ENCODE measurements at regions not wholly inside any gene's neighbourhood (a gene's known extent, or its start where the extent isn't known, plus 50 kb on each side); places are given as distances from the start of the nearest gene placed in this dataset.

GRCh38 chr12:118813778-118814357 lies 167.5 kb upstream of the SRRM4 start:
- Histone ChIP-seq H3K4me1 (ENCODE audit: control insufficient read depth, insufficient read depth, low read length) (no peaks in the 10 kb centered on the region), H3K27me3 (ENCODE audit: control insufficient read depth, insufficient read depth, low read length) (no peaks in the 10 kb centered on the region), H3K27ac (ENCODE audit: low read depth, low read length) (no peak overlapping the region), H3K4me3 (ENCODE audit: low read depth, low read length) (no peak overlapping the region), H3K36me3 (ENCODE audit: control insufficient read depth, insufficient read depth, low read length) (no peaks in the 10 kb centered on the region), H3K9me3 (ENCODE audit: control insufficient read depth, insufficient read depth, low read length) (peaks cover 2% of the 10 kb centered on the region)
- DNase-seq (ENCODE audit: low read depth in 4 of 6, low spot score in 6 of 6) = no peak
- 60% methylated on average over 3 of the region's 6 CpGs for WGBS (ENCODE audit: insufficient coverage)

DNA sequence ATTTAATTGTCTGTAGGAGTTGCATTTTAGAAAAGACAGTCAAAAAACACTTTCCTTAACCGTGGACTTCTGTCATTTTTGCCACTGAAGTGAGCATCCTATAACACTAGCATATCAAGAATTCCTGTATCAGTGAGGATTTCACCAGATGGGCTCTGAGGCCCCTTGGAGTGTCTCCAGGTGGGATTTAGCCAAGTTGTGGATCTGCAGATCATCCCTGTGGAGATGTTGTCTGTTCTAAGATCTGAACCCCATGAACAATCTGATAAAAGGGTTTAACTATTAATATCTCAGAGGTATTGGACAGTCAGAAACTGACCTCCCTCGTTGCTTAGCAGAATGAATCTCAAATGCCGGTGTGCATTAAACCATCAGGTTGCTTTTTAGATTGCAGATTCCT lies 165.0 kb upstream of the SRRM4 start:
- no peak overlapping the region for H3K27ac ChIP-seq (ENCODE audit: low read depth, low read length)
- no peaks in the 10 kb centered on the region for H3K4me1 ChIP-seq (ENCODE audit: control insufficient read depth, insufficient read depth, low read length)
- peaks cover 2% of the 10 kb centered on the region for H3K9me3 ChIP-seq (ENCODE audit: control insufficient read depth, insufficient read depth, low read length)
- no CpG with 5 or more reads among the region's 3 CpGs for WGBS (ENCODE audit: insufficient coverage)
- no peak overlapping the region for H3K4me3 ChIP-seq (ENCODE audit: low read depth, low read length)
- H3K27me3 ChIP-seq (ENCODE audit: control insufficient read depth, insufficient read depth, low read length) = no peaks in the 10 kb centered on the region
- DNase-seq (ENCODE audit: low read depth in 4 of 6, low spot score in 6 of 6) = no peak
- H3K36me3 ChIP-seq (ENCODE audit: control insufficient read depth, insufficient read depth, low read length) = no peaks in the 10 kb centered on the region

DNA sequence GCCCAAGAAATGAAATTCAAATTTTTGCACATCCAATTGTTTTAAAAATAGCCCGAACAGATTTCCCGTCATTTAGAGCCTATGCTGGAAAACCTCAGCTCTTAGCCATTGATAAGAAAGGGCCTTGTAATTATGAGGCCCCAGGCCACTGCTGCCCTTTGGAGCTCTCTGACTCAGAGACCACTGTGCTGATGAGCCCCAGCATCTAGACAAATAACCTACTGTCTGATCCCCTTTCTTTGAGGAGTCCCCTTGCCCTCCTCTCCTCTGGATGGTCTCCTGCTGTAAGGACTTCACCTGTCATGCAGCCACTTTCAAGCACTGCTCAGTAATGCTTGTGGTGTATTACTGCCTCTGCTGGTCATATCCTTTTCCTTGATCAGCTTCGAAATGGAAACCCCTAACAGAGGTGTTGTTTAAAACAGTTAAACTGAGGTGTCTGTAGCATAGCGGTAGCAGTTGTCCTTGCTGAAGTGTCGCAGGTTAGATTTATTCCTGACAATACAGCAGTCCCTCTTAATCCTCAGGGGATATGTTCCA lies 159.9 kb upstream of the SRRM4 start:
- Histone ChIP-seq H3K27me3 (ENCODE audit: control insufficient read depth, insufficient read depth, low read length) (no peaks in the 10 kb centered on the region), H3K36me3 (ENCODE audit: control insufficient read depth, insufficient read depth, low read length) (no peaks in the 10 kb centered on the region), H3K9me3 (ENCODE audit: control insufficient read depth, insufficient read depth, low read length) (no peaks in the 10 kb centered on the region), H3K27ac (ENCODE audit: low read depth, low read length) (no peak overlapping the region), H3K4me3 (ENCODE audit: low read depth, low read length) (no peak overlapping the region), H3K4me1 (ENCODE audit: control insufficient read depth, insufficient read depth, low read length) (no peaks in the 10 kb centered on the region)
- WGBS (ENCODE audit: insufficient coverage) = 85% methylated on average over 4 of the region's 5 CpGs
- DNase-seq (ENCODE audit: low read depth in 4 of 6, low spot score in 6 of 6) = peak in 1 of 6 donors; percentile 67

DNA sequence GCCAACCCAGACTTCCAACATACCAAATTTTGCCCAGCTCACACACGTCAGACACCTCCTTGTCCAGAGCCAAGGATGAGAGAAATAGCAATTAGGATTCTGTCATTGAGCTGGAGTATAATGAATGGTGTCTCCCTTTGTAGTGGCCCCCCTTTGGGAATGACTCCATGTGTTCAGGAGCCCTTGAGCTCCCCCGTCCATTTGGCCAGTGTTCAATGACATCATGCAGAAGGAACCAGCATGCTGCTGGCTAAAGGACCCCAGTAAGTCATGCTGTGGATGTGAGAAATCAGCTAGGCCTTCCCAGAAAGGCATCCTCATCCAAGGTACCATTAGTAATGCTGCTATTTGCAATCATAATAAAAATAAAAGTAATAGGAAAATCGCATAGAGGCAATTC lies 158.8 kb upstream of the SRRM4 start:
- H3K4me1 ChIP-seq (ENCODE audit: control insufficient read depth, insufficient read depth, low read length) = no peaks in the 10 kb centered on the region
- H3K27me3 ChIP-seq (ENCODE audit: control insufficient read depth, insufficient read depth, low read length) = no peaks in the 10 kb centered on the region
- no peak for DNase-seq (ENCODE audit: low read depth in 4 of 6, low spot score in 6 of 6)
- no peaks in the 10 kb centered on the region for H3K36me3 ChIP-seq (ENCODE audit: control insufficient read depth, insufficient read depth, low read length)
- H3K9me3 ChIP-seq (ENCODE audit: control insufficient read depth, insufficient read depth, low read length) = no peaks in the 10 kb centered on the region
- no peak overlapping the region for H3K4me3 ChIP-seq (ENCODE audit: low read depth, low read length)
- no peak overlapping the region for H3K27ac ChIP-seq (ENCODE audit: low read depth, low read length)
- WGBS (ENCODE audit: insufficient coverage) = 60% methylated on average over 1 of the region's 3 CpGs

DNA sequence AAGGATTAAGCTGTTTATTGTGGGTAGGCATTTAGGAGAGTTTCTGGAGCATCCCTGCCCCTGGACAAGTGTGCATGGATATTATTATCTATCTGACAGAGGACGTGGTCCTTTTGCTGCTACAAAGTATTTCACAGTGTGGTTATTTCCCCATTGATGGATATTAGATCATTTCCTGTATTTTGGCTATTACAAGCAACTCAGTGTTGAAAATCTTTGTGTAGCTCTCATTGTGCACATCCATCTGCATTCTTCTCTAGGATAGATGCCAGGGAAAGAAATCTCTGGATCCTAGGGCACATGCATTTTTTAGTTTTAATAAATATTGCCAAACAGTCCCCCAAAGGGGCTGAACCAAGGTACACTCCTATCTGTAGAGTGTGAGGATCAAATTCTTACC lies 154.3 kb upstream of the SRRM4 start:
- no peaks in the 10 kb centered on the region for H3K27me3 ChIP-seq (ENCODE audit: control insufficient read depth, insufficient read depth, low read length)
- H3K27ac ChIP-seq (ENCODE audit: low read depth, low read length) = no peak overlapping the region
- no peaks in the 10 kb centered on the region for H3K4me1 ChIP-seq (ENCODE audit: control insufficient read depth, insufficient read depth, low read length)
- no peaks in the 10 kb centered on the region for H3K9me3 ChIP-seq (ENCODE audit: control insufficient read depth, insufficient read depth, low read length)
- no peak for DNase-seq (ENCODE audit: low read depth in 4 of 6, low spot score in 6 of 6)
- H3K36me3 ChIP-seq (ENCODE audit: control insufficient read depth, insufficient read depth, low read length) = no peaks in the 10 kb centered on the region
- no peak overlapping the region for H3K4me3 ChIP-seq (ENCODE audit: low read depth, low read length)
- WGBS (ENCODE audit: insufficient coverage) = no CpG with 5 or more reads among the region's 1 CpG

- Histone ChIP-seq H3K27ac (ENCODE audit: low read depth, low read length) (no peak overlapping the region), H3K9me3 (ENCODE audit: control insufficient read depth, insufficient read depth, low read length) (no peaks in the 10 kb centered on the region), H3K27me3 (ENCODE audit: control insufficient read depth, insufficient read depth, low read length) (no peaks in the 10 kb centered on the region), H3K4me1 (ENCODE audit: control insufficient read depth, insufficient read depth, low read length) (no peaks in the 10 kb centered on the region), H3K4me3 (ENCODE audit: low read depth, low read length) (no peak overlapping the region), H3K36me3 (ENCODE audit: control insufficient read depth, insufficient read depth, low read length) (no peaks in the 10 kb centered on the region)
- WGBS (ENCODE audit: insufficient coverage) = 60% methylated on average over 1 of the region's 6 CpGs
- peak in 1 of 6 donors; percentile 66 for DNase-seq (ENCODE audit: low read depth in 4 of 6, low spot score in 6 of 6)
These were observed 153.7 kb upstream of the SRRM4 start for GRCh38 chr12:118827606-118828005.

- H3K4me1 ChIP-seq (ENCODE audit: control insufficient read depth, insufficient read depth, low read length) = no peaks in the 10 kb centered on the region
- no peaks in the 10 kb centered on the region for H3K36me3 ChIP-seq (ENCODE audit: control insufficient read depth, insufficient read depth, low read length)
- H3K27ac ChIP-seq (ENCODE audit: low read depth, low read length) = no peak overlapping the region
- peak in 1 of 6 donors; percentile 67 for DNase-seq (ENCODE audit: low read depth in 4 of 6, low spot score in 6 of 6)
- 88% methylated on average over 1 of the region's 1 CpG for WGBS (ENCODE audit: insufficient coverage)
- H3K4me3 ChIP-seq (ENCODE audit: low read depth, low read length) = no peak overlapping the region
- no peaks in the 10 kb centered on the region for H3K9me3 ChIP-seq (ENCODE audit: control insufficient read depth, insufficient read depth, low read length)
- no peaks in the 10 kb centered on the region for H3K27me3 ChIP-seq (ENCODE audit: control insufficient read depth, insufficient read depth, low read length)
These were observed 151.0 kb upstream of the SRRM4 start for GRCh38 chr12:118830296-118830695.

GRCh38 chr12:118835926-118836325 lies 145.4 kb upstream of the SRRM4 start:
- DNase-seq (ENCODE audit: low read depth in 4 of 6, low spot score in 6 of 6) = no peak
- Histone ChIP-seq H3K9me3 (ENCODE audit: control insufficient read depth, insufficient read depth, low read length) (no peaks in the 10 kb centered on the region), H3K36me3 (ENCODE audit: control insufficient read depth, insufficient read depth, low read length) (no peaks in the 10 kb centered on the region), H3K27me3 (ENCODE audit: control insufficient read depth, insufficient read depth, low read length) (no peaks in the 10 kb centered on the region), H3K4me1 (ENCODE audit: control insufficient read depth, insufficient read depth, low read length) (no peaks in the 10 kb centered on the region), H3K4me3 (ENCODE audit: low read depth, low read length) (no peak overlapping the region), H3K27ac (ENCODE audit: low read depth, low read length) (no peak overlapping the region)
- 100% methylated on average over 1 of the region's 1 CpG for WGBS (ENCODE audit: insufficient coverage)

GRCh38 chr12:118840399-118840798 lies 140.9 kb upstream of the SRRM4 start:
- peaks cover 6% of the 10 kb centered on the region for H3K4me1 ChIP-seq (ENCODE audit: control insufficient read depth, insufficient read depth, low read length)
- H3K9me3 ChIP-seq (ENCODE audit: control insufficient read depth, insufficient read depth, low read length) = no peaks in the 10 kb centered on the region
- H3K27me3 ChIP-seq (ENCODE audit: control insufficient read depth, insufficient read depth, low read length) = no peaks in the 10 kb centered on the region

DNA sequence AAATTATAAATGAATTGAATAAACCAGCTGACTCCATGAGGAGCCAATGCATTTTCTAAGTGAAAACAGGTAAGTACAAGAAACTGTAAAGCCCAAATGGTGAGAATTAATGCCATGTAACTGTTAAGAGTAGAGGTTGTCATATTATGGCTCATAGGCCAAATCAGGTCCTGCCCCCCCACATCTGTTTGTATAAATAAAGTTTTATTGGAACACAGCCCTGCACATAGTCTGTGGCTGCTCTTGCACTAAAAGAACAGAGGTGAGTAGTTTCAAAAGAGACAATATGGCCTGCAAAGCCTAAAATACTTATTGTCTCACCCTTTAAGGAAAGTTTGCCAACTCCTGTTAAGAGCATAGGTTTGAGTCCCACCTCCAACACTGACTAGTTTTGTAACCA lies 140.5 kb upstream of the SRRM4 start:
- H3K4me1 ChIP-seq (ENCODE audit: control insufficient read depth, insufficient read depth, low read length) = peaks cover 6% of the 10 kb centered on the region
- H3K27me3 ChIP-seq (ENCODE audit: control insufficient read depth, insufficient read depth, low read length) = no peaks in the 10 kb centered on the region
- no peak for DNase-seq (ENCODE audit: low read depth in 4 of 6, low spot score in 6 of 6)
- no peak overlapping the region for H3K27ac ChIP-seq (ENCODE audit: low read depth, low read length)
- no peak overlapping the region for H3K4me3 ChIP-seq (ENCODE audit: low read depth, low read length)
- no peaks in the 10 kb centered on the region for H3K9me3 ChIP-seq (ENCODE audit: control insufficient read depth, insufficient read depth, low read length)
- H3K36me3 ChIP-seq (ENCODE audit: control insufficient read depth, insufficient read depth, low read length) = no peaks in the 10 kb centered on the region

More at GRCh38 chr12:118840399-118840798, 140.9 kb upstream of the SRRM4 start:
- Histone ChIP-seq H3K27ac (ENCODE audit: low read depth, low read length) (no peak overlapping the region), H3K4me3 (ENCODE audit: low read depth, low read length) (no peak overlapping the region), H3K36me3 (ENCODE audit: control insufficient read depth, insufficient read depth, low read length) (no peaks in the 10 kb centered on the region)
- no peak for DNase-seq (ENCODE audit: low read depth in 4 of 6, low spot score in 6 of 6)

All from spinal cord (tissue), 9 donors.